ENCODE measurements at regions not wholly inside any gene's neighbourhood (a gene's known extent, or its start where the extent isn't known, plus 50 kb on each side); places are given as distances from the start of the nearest gene placed in this dataset.

DNA sequence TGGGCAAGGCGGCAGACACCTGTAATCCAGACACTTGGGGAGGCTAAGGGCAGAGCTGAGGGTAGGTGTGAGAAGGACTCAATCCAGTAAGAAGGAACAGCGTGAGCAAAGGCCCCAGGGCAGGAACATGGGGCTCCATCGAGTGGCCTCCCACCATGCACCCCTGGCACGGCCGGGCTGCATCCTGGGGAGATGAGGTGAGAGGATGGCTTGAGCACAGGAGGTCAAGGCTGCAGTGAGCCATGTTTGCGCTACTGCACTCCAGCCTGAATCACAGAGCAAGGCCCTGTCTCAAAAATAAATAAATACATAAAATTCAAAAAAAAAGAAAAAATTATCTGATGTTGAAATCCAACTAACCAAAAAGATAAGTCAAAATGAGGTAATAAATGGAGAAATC, 58.5 kb downstream of the ARL6IP4 start:
- TF ChIP-seq, protein P1, sequence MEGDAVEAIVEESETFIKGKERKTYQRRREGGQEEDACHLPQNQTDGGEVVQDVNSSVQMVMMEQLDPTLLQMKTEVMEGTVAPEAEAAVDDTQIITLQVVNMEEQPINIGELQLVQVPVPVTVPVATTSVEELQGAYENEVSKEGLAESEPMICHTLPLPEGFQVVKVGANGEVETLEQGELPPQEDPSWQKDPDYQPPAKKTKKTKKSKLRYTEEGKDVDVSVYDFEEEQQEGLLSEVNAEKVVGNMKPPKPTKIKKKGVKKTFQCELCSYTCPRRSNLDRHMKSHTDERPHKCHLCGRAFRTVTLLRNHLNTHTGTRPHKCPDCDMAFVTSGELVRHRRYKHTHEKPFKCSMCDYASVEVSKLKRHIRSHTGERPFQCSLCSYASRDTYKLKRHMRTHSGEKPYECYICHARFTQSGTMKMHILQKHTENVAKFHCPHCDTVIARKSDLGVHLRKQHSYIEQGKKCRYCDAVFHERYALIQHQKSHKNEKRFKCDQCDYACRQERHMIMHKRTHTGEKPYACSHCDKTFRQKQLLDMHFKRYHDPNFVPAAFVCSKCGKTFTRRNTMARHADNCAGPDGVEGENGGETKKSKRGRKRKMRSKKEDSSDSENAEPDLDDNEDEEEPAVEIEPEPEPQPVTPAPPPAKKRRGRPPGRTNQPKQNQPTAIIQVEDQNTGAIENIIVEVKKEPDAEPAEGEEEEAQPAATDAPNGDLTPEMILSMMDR (conservative IDR thresholded peaks at IDR 0.05 in 1 of 2, IDR thresholded peaks at IDR 0.05 in 1 of 2; ENCODE audit: extremely low read depth in 1 of 2, insufficient read depth in 1 of 2, low read depth in 1 of 2, low read length in 2 of 2) = no peak
- TF ChIP-seq EZH2 (IDR thresholded peaks at IDR 0.05; ENCODE audit: borderline replicate concordance, low read length) = no peak
